Fibroblast of pulmonary artery (primary cell): ENCODE measurements at regions not wholly inside any gene's neighbourhood (a gene's known extent, or its start where the extent isn't known, plus 50 kb on each side); places are given as distances from the start of the nearest gene placed in this dataset.
A peak's percentile ranks its signal among the peaks of the same experiment; 100 is the strongest.
"Not testable (repeated sequence)": the region's sequence is repeated elsewhere in the genome, so short reads cannot be mapped to it uniquely, and the experiment has no call there.

Experiments used
- DNase-seq: peaks from one replicate; pipeline ENCODE4 v3.0.0-alpha.2; 2010; ENCODE audit warnings: low read depth
- H3K4me3 ChIP-seq: replicated peaks from 2 replicates; pipeline ENCODE4 v1.5.1; 2011; ENCODE audit warnings: low read depth, mild to moderate bottlenecking, control low read depth, low read length, moderate library complexity
- TF ChIP-seq, protein P1 (sequence below): IDR thresholded peaks from 2 replicates; pipeline ENCODE4 v1.5.1; 2011; ENCODE audit warnings: mild to moderate bottlenecking, control low read depth, low read length, inconsistent platforms; ENCODE audit errors: missing control alignments

DNA sequence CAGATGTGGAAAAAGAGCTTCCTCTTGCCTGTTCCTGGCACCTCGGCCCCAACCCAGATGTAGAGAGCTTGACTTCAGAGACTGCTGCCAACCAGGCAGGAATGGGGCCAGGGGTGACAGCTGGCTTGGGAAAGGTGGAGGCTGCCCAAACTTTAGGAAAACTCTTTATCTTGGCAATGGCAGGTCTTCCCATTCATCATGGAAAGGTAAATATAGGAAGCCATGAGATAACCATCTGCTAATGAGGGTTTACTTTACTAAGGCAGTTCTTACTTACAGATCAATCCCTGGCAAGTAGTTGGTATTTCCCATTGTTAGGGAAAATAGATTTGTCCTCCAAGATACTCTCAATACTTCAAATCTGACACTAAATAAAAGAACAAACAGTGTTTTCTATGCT is 143.1 kb upstream of the NUDT4 start:
- no peak for DNase-seq
- TF ChIP-seq, protein P1, sequence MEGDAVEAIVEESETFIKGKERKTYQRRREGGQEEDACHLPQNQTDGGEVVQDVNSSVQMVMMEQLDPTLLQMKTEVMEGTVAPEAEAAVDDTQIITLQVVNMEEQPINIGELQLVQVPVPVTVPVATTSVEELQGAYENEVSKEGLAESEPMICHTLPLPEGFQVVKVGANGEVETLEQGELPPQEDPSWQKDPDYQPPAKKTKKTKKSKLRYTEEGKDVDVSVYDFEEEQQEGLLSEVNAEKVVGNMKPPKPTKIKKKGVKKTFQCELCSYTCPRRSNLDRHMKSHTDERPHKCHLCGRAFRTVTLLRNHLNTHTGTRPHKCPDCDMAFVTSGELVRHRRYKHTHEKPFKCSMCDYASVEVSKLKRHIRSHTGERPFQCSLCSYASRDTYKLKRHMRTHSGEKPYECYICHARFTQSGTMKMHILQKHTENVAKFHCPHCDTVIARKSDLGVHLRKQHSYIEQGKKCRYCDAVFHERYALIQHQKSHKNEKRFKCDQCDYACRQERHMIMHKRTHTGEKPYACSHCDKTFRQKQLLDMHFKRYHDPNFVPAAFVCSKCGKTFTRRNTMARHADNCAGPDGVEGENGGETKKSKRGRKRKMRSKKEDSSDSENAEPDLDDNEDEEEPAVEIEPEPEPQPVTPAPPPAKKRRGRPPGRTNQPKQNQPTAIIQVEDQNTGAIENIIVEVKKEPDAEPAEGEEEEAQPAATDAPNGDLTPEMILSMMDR, result no peak
- no peak overlapping the region for H3K4me3 ChIP-seq

DNA sequence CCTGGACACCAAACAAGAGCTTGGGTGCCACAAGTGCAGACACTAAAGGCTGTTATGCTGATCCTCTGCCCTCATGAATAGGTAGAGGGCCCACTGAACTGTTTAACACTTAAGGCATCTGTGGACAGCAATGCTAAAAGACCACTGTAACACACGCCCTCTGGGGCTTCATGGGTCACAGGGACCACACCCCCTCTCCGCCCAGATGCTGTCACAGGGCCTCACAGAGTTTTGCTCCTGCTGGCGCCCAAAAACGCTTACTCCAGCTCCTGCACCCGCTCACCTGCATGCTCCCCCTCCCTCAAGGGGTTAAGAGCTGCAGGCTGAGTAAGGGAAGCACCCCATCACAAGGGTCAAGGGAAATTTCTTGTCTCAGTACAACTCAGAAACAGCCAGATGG is 141.8 kb upstream of the NUDT4 start:
- no peak for DNase-seq
- TF ChIP-seq, protein P1, result no peak
- no peak overlapping the region for H3K4me3 ChIP-seq

DNA sequence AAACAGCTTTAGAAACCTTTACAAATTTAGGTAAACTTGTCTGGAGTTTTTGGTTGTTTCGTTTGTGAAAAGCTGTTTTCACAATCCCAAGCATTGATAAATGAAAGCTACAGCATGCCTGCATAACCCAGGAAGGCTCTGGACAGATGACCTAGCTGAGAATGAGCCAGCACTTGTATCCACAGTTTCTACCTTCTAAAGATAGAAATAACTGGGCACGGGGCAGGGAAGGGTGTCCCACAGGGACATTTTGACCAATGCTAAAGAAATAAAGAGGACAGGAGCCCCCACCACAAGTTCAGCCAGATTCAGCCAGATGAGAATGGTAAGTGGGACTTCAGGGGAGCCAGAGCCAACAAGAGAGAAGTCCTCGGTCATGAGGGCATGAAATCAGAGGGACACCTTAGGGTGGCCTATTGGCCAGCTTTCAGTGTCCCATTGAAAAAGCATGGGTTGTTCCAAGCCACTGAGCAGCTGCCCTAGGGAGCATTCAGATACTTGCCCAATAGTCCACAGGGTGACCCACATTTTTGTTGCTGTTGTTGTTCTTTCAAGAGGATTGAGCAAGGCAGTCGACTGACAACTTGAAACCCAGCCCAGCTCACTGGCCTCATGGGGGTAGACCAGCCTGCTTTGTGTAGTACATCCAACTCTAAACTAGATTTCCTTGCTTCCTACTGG is 140.3 kb upstream of the NUDT4 start:
- no peak overlapping the region for H3K4me3 ChIP-seq
- TF ChIP-seq, protein P1, result no peak
- peak; percentile 86 for DNase-seq

DNA sequence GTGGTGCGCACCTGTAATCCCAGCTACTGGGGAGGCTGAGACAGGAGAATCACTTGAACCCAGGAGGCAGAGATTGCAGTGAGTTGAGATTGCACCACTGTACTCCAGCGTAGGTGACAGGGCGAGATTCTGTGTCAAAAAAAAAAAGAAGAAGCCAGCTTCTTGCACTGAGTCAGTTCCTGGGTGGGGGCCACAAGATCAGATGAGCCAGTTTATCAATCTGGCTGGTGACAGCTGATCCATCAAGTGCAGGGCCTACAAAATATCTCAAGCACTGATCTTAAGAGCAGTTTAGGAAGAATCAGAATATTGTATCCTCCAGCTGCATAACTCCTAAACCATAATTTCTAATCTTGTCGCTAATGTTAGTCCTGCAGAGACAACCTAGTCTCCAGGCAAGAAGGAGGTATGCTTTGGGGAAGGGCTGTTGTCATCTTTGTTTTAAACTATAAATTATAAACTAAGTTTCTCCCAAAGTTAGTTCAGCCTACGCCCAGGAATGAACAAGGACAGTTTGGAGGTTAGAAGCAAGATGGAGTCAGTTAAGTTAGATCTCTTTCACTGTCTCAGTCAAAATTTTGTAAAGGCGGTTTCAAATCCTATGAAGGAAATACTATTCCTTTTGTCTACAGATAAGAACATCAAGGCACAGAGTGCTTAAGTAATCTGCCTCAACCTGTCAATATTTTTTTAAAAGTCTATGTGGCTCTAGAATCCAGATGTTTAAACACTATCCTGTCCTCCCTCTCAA is 139.0 kb upstream of the NUDT4 start:
- H3K4me3 ChIP-seq, DNase-seq: not testable (repeated sequence)

DNA sequence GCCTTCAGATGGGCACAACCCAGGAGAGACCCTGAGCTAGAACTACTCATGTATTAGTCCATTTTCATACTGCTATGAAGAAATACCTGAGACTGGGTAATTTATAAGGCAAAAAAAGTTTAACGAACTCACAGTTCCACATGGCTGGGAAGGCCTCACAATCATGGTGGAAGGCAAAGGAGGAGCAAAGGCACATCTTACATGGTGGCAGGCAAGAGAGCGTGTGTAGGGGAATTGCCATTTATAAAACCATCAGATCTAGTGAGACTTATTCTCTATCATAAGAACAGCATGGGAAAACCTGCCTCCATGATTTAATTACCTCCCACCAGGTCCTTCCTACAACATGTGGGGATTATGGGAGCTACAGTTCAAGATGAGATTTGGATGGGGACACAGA is 137.9 kb upstream of the NUDT4 start:
- DNase-seq, H3K4me3 ChIP-seq: not testable (repeated sequence)

DNA sequence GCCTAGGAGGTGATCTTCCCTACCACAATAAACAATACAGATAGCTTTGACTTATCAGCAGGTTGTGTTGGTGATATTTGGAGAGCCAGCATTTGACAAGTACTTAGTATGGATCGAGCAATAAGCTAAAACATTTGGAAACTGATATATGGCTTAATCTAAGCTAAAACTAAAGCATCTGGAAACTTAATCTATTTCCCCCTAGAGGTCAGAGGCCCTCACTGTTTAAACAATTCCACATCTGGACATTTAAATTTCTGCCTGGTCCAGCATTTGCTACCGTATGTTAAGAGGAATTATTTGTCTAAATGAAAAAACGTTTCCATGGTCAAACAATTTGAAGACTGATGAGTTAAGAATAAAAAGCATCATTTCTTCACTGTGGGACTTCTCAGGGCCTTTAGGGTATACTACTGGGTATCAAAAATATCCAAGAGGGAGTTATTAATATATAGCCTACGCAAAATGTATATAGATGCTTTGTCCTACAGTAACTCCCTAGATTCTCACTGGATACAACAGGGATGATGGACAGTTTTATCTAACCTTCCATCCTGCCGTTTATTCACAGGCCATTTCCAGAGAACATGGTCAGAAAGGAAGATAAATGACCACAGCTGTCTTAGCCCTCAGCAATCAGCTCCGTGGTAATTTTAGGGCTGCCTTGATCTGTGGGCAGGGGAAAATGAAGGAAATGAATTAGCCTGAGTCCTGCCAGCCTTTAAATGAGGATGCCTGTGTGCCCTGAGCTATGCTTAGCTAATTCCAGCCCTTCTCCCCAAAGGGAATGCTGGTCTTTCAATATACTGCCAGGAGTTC is 135.4 kb upstream of the NUDT4 start:
- H3K4me3 ChIP-seq, result no peak overlapping the region
- no peak for DNase-seq
- TF ChIP-seq, protein P1, result no peak

DNA sequence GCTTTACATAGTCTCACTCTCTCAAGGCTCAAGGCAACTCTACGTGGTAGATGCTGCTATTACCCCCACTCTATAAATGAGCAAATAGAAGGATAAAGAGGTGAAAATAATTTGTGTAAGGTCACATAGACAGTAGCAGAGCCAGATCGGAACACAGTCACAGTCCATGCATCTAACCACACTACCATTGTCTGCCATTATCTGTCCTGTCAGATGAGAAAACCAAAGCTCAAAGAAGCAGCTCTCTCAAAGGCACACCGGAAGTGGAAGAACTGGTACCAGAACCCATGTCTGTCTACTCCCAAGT is 134.4 kb upstream of the NUDT4 start:
- H3K4me3 ChIP-seq, result no peak overlapping the region
- no peak for DNase-seq
- TF ChIP-seq, protein P1, result no peak
